NCI-H2171 (cell line): ENCODE measurements at regions not wholly inside any gene's neighbourhood (a gene's known extent, or its start where the extent isn't known, plus 50 kb on each side); places are given as distances from the start of the nearest gene placed in this dataset.
"Not testable (repeated sequence)": the region's sequence is repeated elsewhere in the genome, so short reads cannot be mapped to it uniquely, and the experiment has no call there.

Source experiments
- DNase-seq: peaks from one replicate; lab custom pipeline; 2025; lab: John Stamatoyannopoulos, UW

DNA sequence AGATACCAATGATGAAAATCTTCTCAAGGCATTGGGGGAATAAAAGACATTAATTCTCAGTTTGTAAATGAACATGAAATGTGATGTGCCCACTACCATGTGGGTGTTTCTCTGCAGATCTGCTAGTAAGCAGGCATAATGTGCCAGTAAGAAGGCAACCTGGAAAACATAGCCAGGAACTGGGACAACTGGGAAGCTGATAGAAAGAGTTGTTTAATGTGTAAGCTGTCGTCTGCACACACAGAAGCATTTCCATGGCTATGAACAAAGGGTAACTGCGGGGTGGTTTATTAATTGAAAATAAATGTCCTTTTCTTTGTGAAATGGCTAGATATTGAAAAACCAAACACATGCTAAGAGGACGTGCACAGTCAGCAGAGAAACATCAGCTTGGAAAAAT lies 52.0 kb downstream of the ZC3H11B start:
- DNase-seq: no peak

GRCh38 chr1:219559899-219560298 lies 53.0 kb downstream of the ZC3H11B start:
- DNase-seq: no peak

- no peak for DNase-seq
Observed at GRCh38 chr1:219555806-219556205, 57.1 kb downstream of the ZC3H11B start.

DNA sequence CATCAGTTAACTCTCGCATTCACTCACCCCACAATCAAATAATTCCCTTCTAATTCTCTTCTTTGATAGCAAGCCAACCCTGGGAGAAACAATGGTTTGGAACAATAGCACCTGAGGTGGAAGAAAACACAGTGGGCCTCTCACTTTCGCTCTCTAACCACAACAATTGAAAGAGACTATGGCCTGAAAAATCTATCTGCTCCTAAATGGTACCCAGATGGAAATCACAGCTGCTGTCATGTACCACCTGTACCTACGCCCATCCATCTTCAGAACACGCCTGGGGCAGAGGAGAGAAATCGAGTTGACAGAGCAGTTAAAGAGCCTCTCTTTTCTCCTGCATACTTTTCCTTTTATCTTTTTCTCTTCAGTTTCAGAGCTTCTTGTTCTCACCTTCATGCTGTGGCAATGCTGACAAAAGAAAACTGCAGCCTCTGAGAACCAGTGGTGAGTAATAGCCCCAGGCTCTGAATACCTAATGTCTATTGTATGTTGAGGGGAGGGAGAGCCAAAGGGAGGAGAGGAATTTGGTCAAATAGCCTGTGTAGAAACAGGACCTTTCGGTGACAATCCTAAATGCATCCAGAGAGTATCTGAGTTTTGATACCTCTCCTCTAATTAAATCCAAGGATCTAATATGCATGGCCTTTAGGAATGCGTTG lies 57.7 kb downstream of the ZC3H11B start:
- DNase-seq: no peak

- no peak for DNase-seq
Observed at GRCh38 chr1:219553934-219554502, 58.9 kb downstream of the ZC3H11B start.

GRCh38 chr1:219550201-219550600 lies 62.7 kb downstream of the ZC3H11B start:
- DNase-seq: no peak

DNA sequence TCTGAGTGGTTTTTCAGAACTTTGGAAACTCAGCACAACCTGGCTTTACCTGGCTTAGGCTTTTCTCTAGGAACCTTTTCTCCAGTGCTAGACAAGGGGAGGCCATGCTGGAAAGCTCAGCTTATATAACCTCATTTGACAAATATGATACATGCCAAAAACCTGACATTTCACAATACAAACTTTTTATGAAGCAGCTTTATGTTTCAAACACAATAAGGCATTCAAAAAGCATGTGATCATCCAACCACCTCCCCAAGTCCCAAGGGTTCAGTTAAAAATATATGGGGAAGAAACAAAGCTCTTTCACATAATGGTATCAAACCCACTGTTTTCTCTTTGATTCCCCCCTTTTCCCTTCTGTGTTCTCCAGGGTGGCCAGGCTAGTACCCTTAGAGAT lies 63.7 kb downstream of the ZC3H11B start:
- DNase-seq: no peak

DNA sequence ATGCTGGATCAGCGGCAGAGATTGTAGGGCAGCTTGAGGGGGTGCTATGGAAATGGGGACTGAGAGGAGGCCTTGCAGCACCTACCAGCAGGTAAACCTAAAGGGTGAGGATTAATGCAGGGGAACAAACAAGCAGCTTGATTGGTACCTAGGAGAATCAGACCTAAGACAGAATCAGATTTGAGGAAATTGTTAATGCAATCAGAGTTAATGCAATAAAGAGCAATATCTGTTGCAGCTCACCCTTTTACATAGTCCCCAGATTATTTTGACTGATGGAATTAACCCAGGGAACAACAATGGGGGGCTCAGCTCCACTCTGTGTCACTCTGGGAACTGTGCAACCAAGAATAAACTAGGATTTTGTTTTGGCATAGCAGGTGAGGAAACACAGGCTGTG lies 64.5 kb downstream of the ZC3H11B start:
- no peak for DNase-seq

GRCh38 chr1:219545756-219546155 lies 67.1 kb downstream of the ZC3H11B start:
- not testable (repeated sequence) for DNase-seq

DNA sequence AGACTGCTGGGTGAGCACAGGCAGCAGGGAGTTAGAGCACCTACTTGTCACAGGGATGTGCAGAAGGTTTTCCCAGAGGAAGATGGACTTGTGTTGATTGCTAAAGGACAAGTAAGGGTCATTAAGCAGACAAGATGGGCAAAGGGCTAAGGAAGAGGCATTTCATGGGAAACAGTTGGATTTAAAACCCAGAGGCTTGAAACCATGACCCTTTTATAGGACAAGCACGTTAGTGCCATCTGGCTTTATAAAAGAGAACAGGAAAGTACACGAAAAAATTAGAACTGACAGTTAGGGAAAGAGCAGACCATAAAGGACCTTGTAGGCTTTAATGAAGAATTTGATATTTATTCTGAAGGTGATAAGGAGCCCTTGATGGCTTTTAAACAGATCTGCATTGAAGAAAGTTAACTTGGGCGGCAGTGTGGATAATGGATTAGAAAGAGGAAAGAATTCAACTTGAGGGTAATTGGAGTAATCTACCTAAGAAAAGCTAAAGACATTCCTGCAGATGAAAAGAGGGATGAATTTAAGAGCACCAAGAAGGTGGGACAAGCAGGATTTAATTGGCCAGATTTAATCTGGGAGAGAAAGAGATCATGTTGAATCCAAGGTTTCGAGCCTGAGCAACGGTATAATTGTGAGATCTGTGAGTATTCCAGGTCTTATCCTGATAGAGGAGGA lies 68.6 kb downstream of the ZC3H11B start:
- DNase-seq: no peak

DNA sequence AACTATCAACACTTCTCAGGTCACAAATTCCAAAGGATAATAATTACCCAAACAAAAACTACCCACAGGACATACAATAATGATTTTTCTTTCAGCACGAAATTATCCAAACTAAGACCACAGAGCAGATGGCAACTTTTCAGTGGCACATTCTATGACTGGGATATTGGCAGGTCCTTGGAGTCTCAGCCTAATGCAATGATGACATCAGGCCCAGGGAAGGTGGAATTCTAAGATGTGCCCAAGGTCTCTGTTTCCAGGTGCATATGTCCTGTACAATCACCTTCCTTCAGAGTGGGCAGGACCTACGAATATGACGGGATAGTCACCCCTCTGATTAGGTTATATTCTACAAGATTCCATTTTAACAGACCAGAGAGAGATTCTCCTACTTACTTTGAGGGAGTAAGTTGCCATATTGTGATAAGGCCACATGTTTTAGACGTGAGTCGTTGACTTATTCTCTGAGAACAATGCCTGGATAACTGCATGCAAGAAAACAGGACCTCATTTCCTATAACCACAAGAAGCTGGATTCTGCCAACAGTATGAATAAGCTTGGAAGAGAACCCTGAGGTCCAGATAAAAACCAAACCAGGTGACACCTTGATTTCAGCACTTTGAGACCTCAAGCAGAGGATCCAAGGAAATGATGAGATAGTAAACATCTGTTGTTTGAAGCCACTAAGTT lies 69.9 kb downstream of the ZC3H11B start:
- no peak for DNase-seq

- no peak for DNase-seq
Observed at GRCh38 chr1:219541946-219542345, 71.0 kb downstream of the ZC3H11B start.

GRCh38 chr1:219539645-219540254 lies 73.2 kb downstream of the ZC3H11B start:
- DNase-seq: no peak

DNA sequence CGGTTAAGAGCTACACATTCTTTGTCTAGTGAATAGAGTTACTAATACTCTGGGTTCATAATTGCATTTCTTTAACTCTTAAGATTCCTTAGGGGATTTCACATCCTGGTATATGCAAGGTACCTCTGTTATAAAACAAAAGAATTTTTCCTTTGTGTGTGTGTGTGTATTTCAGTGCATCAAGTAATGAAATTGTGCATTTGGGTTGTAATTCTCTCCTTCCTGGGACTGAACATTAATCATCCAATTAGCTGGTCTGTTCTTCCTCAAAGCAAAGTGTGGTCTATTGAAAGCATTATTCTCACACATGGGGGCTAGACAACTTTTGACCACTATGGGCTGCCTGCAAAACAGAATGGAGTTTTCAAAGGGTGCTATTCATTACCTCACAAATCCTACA lies 74.0 kb downstream of the ZC3H11B start:
- no peak for DNase-seq

DNA sequence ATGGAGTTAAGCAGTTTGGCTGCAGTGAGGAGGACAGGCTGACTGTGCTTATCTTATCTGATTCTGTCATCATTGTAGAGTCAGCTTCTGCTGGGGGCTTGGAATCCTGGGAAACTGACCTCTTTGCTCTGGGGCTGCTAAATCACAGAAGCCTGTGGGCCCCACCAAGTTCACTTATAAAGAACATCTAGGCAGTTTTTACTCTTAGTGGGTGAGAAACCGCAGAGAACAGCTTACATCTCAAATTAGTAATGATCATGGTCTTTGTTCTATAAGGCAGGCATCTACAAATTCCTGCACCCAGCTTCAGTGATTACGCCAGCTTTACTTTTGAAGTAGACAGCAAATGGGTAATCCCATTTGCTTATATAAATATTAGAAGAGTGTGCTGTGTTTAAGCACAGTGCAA lies 75.7 kb downstream of the ZC3H11B start:
- no peak for DNase-seq

- no peak for DNase-seq
Observed at GRCh38 chr1:219536038-219536437, 76.9 kb downstream of the ZC3H11B start.

GRCh38 chr1:219534991-219535390 lies 77.9 kb downstream of the ZC3H11B start:
- no peak for DNase-seq

DNA sequence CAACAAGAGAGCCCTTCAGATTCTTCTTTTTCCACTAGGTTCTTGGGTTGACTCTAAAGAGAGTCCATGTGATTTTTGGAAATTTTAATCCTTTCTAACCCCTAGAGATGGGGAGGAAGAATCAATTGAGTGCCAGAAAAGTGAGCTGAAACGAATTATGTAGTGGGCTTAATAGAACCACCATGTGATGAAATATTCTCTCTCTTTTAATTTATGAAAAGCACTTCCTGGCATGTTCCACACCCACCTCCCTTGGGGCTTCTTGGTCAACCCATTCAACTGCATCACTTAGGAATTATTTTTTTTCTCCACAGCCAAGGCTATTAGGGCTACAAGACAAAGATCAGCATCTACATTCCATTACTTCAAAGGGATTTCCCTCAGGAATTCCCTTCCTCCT lies 79.6 kb downstream of the ZC3H11B start:
- no peak for DNase-seq

DNA sequence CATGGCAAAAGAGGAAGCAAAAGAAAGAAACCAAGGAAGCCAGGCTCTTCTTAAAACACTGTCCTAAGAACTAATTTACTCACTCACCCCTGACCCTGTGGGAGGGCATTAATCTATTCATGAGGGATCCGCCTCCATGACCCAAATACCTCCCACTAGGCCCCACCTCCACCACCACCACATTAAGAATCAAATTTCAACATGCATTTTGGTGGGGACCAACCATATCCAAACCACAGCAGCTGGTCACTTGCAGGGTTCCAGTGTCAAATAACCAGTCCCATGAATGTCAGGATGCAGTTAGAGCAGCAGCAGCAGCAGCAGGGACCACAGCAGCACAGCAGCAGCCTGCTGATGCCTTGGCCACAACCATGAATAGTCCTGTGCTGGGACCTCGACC lies 83.8 kb downstream of the ZC3H11B start:
- DNase-seq: no peak

DNA sequence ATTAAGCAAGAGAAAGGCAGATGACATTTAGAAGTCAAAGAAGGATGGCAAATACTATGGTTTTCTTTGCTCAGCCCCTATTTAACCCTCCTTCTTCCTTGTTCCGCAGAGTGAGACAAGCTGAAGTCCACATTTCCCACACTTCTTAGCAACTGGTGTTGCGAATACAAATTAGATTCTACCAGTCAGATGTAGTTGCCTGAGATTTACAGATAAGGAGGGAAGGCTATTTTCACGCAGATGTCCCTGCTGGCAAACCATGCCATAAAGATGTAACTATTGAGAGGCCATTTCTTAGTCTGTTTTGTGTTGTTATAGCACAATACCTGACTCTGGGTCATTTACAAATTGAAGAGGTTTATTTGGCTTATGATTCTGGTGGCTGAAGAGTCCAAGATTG lies 84.3 kb downstream of the ZC3H11B start:
- DNase-seq: no peak

DNA sequence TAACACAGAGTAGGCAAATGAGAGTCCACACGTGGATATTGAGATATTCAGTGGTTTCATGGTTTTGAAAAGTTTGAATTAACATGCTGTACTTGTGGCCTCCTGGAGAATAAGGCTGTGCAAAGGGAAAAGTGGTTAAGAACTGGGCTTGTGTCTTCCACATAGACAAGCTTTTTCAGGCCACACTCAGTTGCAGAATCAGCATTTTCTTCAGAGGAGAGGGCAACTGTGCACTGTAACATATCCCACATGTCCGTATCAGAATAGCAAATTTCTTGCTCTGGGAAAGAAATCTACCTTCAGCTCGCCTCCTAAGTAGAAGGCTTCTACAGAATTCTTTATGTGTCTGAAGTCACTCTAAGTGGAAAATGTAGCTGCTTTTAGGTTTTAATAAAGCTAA lies 84.9 kb downstream of the ZC3H11B start:
- DNase-seq: no peak

GRCh38 chr1:219526074-219526473 lies 86.8 kb downstream of the ZC3H11B start:
- DNase-seq: no peak

- DNase-seq: no peak
Observed at GRCh38 chr1:219523411-219523810, 89.5 kb downstream of the ZC3H11B start.
